Endometrial microvascular endothelial cells (primary cell): ENCODE measurements at regions not wholly inside any gene's neighbourhood (a gene's known extent, or its start where the extent isn't known, plus 50 kb on each side); places are given as distances from the start of the nearest gene placed in this dataset.
"Not testable (repeated sequence)": the region's sequence is repeated elsewhere in the genome, so short reads cannot be mapped to it uniquely, and the experiment has no call there.

Experiments
- in situ Hi-C: cut with HindIII; loops from 2 replicates; pipeline ENCODE4 v1.10.0; 2017; ENCODE audit warnings: low sequenced_read_pairs, low pct_unique_long_range_greater_than_20kb; ENCODE audit errors: inconsistent ontology term

- in situ Hi-C loops, result no loop called here
Observed at GRCh38 chr12:4141348-4142270, 132.0 kb upstream of the CCND2 start.

- in situ Hi-C loops, result no loop called here
Observed at GRCh38 chr12:4140581-4141301, 132.8 kb upstream of the CCND2 start.

- in situ Hi-C loops, result no loop called here
Observed at GRCh38 chr12:4139191-4139590, 134.4 kb upstream of the CCND2 start.

DNA sequence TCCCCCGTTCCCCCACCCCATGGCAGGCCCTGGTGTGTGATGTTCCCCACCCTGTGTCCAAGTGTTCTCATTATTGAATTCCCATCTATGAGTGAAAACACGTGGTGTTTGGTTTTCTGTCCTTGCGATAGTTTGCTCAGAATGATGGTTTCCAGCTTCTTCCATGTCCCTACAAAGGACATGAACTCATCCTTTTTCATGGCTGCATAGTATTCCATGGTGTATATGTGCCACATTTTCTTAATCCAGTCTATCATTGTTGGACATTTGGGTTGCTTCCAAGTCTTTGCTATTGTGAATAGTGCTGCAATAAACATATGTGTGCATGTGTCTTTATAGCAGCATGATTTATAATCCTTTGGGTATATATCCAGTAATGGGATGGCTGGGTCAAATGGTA, 135.0 kb upstream of the CCND2 start:
- in situ Hi-C loops, result not testable (repeated sequence)

- in situ Hi-C loops, result no loop called here
Observed at GRCh38 chr12:4138051-4138450, 135.5 kb upstream of the CCND2 start.

GRCh38 chr12:4137441-4137840, 136.1 kb upstream of the CCND2 start:
- in situ Hi-C loops, result no loop called here

DNA sequence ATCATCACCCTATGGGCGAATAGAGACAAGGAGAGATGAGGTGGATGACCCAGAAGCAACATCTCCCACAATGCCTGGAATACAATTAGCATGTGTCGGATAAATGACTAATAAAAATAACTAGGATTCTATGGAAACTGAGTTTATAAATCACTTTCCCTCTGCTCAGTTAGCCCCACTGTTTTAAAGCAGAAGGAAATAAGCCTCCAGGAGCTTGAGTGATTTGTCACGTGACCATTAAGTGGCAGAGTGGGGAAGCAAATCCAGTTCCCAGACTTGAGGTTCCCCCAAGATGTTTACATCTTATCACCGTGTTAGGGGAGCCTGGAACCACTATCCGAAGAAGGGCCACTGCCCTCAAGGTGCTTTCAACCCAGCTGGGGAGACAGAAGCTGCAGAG, 136.5 kb upstream of the CCND2 start:
- in situ Hi-C loops, result no loop called here

- in situ Hi-C loops, result no loop called here
Observed at GRCh38 chr12:4135919-4136605, 137.5 kb upstream of the CCND2 start.

DNA sequence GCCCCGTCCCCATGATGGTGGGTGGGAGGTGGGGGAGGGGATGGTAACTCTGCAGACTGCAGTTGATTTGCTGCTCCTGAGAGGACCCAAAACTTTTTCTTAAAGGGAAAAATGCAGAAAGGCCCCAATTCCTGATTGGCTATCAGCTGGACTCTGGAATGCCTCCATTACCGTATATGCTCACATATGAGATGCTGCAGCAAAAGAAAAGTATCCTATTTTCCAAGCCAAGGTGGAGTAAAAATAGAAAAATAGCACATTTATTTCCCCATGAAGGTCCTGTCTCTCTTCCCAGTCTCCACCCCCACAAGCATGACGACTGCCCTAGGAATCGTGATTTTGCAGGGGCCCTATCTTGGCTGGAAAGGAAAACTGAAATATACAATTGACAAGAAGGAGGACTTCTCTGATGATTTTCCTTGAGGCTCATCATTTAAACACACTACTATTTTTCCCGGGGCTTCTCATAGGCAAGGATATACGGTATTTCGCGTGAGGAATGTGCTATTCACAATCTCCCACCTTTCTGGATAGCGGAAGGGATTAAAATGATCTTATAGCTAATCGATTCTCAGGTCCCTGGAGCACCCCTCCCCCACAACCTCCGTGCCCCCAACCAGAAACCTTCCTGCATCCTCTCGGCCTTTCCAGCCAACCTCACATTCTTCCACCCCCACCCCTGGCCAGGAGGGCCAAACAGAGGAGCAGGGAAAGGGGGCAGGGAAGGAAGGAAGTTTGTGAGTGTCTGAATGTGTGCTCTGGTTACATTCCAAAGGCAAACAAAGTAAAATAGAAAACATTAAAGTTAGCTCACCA, 138.9 kb upstream of the CCND2 start:
- in situ Hi-C loops, result no loop called here

GRCh38 chr12:4133636-4134447, 139.7 kb upstream of the CCND2 start:
- in situ Hi-C loops, result no loop called here

GRCh38 chr12:4133029-4133428, 140.5 kb upstream of the CCND2 start:
- in situ Hi-C loops, result no loop called here

DNA sequence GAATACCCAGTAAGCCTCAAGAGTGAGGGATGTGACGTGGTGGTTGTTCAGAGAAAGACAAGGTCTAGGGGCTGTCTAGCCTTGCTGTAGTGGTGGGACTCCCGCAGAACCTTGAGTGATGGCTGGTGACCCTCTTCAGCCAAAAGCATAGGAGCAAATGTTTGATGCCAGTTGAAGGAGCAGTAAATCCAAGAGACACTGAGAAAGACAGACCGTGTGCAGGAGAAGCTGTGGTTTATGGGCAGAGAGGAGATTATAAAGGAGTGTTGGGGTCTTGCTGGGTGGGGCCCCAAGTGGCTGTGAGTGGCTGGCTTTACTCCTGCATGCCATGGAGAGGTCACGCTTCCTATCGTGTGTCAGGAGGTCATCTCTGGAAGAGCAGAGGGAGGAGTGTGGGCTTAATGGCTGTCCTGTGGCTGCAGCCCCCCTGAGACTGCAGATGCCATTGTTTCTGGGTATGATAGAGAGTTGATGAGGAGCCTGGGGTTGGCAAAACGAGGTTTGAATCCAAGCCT, 152.0 kb upstream of the CCND2 start:
- in situ Hi-C loops, result loop anchor here (25.0 kb wide), 1 partner anchor 141 kb away; the partner anchor contains the start of gene CCND2

DNA sequence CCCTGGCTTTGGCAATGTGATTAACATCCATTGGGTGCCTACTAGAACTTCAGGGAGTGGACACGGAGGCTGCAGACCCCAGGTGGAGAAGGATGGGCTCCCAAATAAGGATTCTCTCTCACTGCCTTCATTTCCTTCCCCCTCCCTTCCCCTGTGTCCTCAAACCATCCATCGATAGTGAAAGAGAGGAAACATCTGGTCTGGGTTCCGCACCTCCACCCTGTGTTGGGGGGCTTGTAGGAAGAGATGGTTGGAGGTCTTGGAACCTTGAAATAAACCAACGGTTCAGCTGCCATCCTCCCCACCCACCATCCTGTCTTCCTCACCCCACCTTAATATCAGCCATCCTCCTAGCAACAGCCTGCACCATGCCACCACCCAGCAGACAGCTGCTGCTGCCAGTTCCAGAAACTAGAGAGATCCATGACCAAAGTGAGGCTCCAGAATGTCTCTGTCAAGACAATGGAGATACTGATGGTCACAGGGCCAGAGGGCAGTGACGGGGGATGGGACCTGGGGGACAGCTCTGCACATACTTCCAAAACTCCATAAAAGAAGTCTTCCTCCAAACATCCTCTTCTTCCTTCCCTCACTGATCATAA, 153.1 kb upstream of the CCND2 start:
- in situ Hi-C loops, result loop anchor here (25.0 kb wide), 1 partner anchor 142 kb away; the partner anchor contains the start of gene CCND2

DNA sequence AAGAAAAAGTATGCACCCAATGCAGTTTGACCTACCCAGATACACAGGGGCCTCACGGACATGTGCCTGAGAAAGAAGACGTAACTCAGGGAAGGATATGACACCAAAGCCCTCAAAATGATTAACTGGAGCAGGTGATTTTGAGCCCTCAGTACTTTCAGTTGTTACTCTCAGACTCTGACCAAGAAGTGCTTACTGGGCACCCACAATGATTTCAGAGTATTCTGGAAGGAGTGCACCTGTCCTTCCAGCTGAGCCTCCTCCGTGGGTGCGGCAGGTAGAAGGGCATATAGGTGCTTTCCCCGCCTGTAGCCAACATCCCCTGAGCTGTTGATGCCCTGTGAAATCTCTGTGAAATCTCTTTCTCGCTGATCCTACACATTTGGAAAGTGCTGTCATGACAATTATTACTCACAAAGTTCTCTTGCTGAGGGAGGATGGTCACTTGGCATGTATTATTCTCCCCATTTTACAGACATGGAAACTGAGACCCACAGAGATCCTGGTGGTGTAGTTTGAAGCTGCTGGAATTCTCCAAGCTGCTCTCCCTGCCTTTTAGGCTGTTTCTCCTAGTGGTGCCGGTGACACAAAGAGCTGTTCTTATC, 154.3 kb upstream of the CCND2 start:
- in situ Hi-C loops, result loop anchor here (25.0 kb wide), 1 partner anchor 143 kb away; the partner anchor contains the start of gene CCND2

DNA sequence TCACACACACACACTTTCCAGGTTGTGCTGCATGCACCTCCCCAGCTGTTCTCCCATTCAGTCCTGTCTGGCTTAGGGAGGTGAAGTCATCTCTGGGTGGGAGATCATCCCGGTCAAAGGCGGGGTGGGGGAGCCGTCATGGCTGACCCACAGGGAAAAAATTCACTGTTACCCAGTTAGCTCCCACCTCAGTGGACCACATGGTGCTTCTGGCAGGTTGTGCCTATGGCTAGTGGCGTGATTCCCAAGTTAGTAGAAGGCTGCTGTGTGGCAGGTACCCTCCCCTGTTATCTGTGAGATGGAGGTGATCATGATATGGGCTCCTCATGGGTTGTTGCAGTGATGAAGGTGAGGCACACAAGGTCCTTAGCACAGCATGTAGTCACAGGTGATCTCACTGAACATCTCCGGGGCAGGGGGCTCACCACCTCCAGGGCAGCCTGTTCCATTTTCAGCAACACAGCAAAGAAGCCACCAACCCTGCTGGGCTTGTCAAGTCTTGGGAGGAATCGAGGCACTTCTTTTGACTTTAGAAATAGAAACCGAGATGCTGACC, 154.9 kb upstream of the CCND2 start:
- in situ Hi-C loops, result loop anchor here (25.0 kb wide), 1 partner anchor 144 kb away; the partner anchor contains the start of gene CCND2

DNA sequence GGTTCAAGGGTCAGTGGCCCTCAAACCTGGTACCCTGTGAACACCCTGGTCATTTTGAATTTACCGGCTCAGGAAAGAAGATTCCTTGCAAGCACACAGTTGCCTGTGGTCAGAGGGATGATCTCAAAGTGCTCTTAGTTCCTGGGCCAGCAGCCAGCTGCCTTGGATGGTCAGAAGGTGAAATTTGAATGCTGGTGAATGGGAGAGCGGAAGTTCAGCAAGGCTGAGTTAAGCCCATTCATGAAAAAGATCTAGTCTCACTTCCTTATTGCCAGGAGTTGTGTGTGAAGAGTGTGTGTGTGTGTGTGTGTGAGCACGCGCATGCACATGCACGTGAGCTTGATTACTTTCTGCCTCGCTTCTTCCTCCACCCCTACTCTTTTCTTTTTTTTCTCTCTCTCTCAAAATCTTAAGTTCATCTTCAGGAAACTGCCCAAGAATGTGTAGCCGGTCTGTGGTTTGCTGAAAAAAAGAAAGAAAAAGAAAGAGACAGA, 155.5 kb upstream of the CCND2 start:
- in situ Hi-C loops, result loop anchor here (25.0 kb wide), 1 partner anchor 144 kb away; the partner anchor contains the start of gene CCND2
